ENCODE measurements at regions not wholly inside any gene's neighbourhood (a gene's known extent, or its start where the extent isn't known, plus 50 kb on each side); places are given as distances from the start of the nearest gene placed in this dataset.
"Not testable (repeated sequence)": the region's sequence is repeated elsewhere in the genome, so short reads cannot be mapped to it uniquely, and the experiment has no call there.

DNA sequence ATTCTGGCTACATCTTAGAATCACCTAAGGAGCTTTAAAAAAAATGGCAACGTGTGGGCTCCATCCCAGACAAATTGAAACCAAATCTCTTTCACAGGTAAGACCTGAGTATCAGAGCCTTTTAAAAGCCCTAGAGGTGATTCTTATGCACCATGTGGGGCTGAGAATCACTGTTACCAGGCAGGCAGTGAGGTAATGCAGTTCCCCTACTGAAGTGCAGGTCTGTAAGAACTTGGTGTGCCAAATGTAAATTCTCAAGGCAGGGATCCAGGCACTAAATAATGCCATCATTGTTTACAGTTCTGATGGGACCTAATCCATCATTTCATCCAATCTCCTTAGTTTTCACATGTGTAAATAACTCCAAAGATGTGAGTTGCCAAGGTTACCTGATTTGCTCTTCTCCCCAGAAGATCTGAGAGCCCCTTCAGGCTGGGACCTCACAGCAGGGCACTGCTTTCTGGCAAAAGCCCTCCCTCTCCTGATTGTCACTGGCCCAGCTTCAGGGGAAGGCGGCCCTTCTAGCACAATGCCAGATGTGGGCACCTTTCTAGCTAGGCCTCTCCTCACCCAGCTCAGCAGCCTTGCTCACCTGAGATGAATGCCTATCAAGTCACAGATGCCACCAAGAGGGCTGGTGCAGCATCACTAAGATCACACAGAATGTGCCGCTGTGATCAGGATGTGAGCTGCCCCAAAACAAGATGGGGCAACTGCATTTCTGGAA lies 73.6 kb upstream of the RGPD5 start:
- H3K27me3 Mint-ChIP-seq = peaks cover 29% of the 10 kb centered on the region
- no peak overlapping the region for H3K4me3 Mint-ChIP-seq
- H3K9me3 Mint-ChIP-seq = no peaks in the 10 kb centered on the region
- no peak for DNase-seq
- no peaks in the 10 kb centered on the region for H3K36me3 Mint-ChIP-seq (ENCODE audit: low read depth)
- H3K27ac Mint-ChIP-seq = no peak overlapping the region
- no peaks in the 10 kb centered on the region for H3K4me1 Mint-ChIP-seq (ENCODE audit: low read depth)

- no peaks in the 10 kb centered on the region for H3K9me3 Mint-ChIP-seq
- H3K4me3 Mint-ChIP-seq = no peak overlapping the region
- no peak for DNase-seq
- H3K27ac Mint-ChIP-seq = no peak overlapping the region
- H3K4me1 Mint-ChIP-seq (ENCODE audit: low read depth) = no peaks in the 10 kb centered on the region
- H3K27me3 Mint-ChIP-seq = peaks cover 30% of the 10 kb centered on the region
- no peaks in the 10 kb centered on the region for H3K36me3 Mint-ChIP-seq (ENCODE audit: low read depth)
These were observed 73.0 kb upstream of the RGPD5 start for GRCh38 chr2:109721135-109721534.

DNA sequence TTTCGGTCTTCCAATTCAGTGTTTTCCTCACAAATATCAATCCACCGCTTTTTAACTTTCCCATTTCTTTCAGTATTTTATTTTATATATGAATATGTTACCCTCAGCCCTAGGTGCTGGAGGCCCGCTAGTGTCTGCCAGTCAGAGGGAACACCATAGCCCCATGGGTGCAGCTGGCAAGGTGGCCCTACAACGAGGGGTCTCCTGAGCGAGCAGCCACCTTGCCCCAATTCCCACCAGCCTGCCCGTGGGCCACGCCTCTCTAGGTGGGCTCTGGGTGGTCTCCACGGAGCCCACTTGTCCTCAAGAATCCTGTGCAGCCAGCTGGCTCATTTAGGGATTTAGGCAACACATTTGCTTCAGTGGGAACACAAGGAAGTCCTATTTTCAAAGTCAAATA lies 72.5 kb upstream of the RGPD5 start:
- H3K9me3 Mint-ChIP-seq = no peaks in the 10 kb centered on the region
- DNase-seq = no peak
- no peaks in the 10 kb centered on the region for H3K36me3 Mint-ChIP-seq (ENCODE audit: low read depth)
- no peak overlapping the region for H3K27ac Mint-ChIP-seq
- H3K4me3 Mint-ChIP-seq = no peak overlapping the region
- H3K4me1 Mint-ChIP-seq (ENCODE audit: low read depth) = no peaks in the 10 kb centered on the region
- peaks cover 35% of the 10 kb centered on the region for H3K27me3 Mint-ChIP-seq

DNA sequence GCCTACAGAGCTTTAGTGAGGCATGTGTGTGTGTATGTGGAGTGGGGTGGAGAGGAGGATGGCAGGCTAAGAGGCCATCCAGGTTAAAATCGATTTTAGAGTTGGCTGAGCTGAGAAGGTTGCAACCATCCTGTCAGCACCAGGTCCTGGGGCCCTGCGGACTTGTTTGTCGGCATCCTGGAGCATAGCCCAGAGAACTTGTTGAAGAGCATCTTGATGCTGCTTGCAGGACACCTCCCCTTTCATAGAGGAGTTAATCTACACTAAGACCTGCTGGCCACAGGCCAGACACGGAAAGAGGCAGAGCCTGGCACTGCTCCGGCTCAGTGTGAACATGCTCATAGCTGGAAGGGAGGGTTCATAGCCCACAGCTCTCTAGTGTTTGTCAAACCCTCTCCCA lies 72.1 kb upstream of the RGPD5 start:
- no peaks in the 10 kb centered on the region for H3K9me3 Mint-ChIP-seq
- H3K4me1 Mint-ChIP-seq (ENCODE audit: low read depth) = no peaks in the 10 kb centered on the region
- no peak overlapping the region for H3K27ac Mint-ChIP-seq
- H3K36me3 Mint-ChIP-seq (ENCODE audit: low read depth) = no peaks in the 10 kb centered on the region
- DNase-seq = no peak
- H3K4me3 Mint-ChIP-seq = no peak overlapping the region
- peaks cover 39% of the 10 kb centered on the region for H3K27me3 Mint-ChIP-seq

GRCh38 chr2:109722640-109723039 lies 71.5 kb upstream of the RGPD5 start:
- not testable (repeated sequence) for H3K36me3 Mint-ChIP-seq (ENCODE audit: low read depth); H3K4me1 Mint-ChIP-seq (ENCODE audit: low read depth); DNase-seq; H3K9me3 Mint-ChIP-seq; H3K27ac Mint-ChIP-seq; H3K4me3 Mint-ChIP-seq
- H3K27me3 Mint-ChIP-seq = peaks cover 45% of the 10 kb centered on the region

- peaks cover 47% of the 10 kb centered on the region for H3K27me3 Mint-ChIP-seq
- not testable (repeated sequence) for H3K4me3 Mint-ChIP-seq; H3K4me1 Mint-ChIP-seq (ENCODE audit: low read depth); H3K9me3 Mint-ChIP-seq; H3K36me3 Mint-ChIP-seq (ENCODE audit: low read depth); H3K27ac Mint-ChIP-seq; DNase-seq
These were observed 71.0 kb upstream of the RGPD5 start for GRCh38 chr2:109723153-109723552.

DNA sequence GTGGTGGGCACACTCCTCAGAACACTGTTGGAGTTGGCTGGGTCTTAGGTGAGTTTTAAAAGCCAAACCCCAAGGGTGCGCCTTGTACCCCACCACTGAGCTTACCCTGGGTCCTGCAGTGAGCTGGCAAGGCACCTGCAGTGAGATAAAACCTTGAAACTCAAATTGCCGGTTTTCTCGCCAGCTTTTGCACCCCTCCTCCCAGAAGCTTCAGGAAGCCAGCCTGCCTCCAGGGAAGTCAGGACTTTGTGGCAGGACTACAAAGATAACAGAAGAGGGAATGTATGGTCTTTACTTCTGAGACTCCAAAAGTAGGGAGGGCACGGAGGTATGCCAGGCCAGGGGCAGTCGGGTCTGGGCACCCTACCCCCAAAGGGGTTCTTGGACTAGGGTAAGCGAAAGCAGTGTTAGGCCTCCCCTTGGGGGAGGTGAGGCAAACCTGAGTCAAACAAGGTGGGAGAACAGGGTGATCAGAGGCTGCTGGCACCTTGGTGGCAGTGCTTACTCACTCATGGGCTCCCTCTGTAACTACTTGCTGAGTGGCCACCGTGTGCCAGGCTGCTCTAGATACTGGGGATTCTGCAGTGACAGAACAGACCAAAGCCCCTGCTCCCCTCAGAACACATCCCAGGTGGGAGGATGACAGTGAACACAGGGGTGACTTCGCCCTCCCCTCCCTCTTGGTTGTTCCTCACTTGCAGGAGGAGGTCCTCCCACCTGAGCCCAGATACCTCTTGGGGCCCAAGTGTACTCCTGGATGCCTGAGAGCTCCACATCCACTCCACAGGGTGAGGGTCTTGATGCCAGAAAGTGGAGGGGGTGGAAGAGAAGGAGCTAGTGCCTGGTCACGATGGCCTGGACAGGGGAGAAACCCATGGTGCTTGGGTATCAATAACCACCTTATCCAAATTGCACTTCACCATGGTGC lies 69.3 kb upstream of the RGPD5 start:
- H3K4me1 Mint-ChIP-seq (ENCODE audit: low read depth) = no peaks in the 10 kb centered on the region
- H3K4me3 Mint-ChIP-seq = no peak overlapping the region
- H3K27me3 Mint-ChIP-seq = peaks cover 51% of the 10 kb centered on the region
- H3K9me3 Mint-ChIP-seq = peaks cover 2% of the 10 kb centered on the region
- no peaks in the 10 kb centered on the region for H3K36me3 Mint-ChIP-seq (ENCODE audit: low read depth)
- H3K27ac Mint-ChIP-seq = no peak overlapping the region
- DNase-seq = no peak

DNA sequence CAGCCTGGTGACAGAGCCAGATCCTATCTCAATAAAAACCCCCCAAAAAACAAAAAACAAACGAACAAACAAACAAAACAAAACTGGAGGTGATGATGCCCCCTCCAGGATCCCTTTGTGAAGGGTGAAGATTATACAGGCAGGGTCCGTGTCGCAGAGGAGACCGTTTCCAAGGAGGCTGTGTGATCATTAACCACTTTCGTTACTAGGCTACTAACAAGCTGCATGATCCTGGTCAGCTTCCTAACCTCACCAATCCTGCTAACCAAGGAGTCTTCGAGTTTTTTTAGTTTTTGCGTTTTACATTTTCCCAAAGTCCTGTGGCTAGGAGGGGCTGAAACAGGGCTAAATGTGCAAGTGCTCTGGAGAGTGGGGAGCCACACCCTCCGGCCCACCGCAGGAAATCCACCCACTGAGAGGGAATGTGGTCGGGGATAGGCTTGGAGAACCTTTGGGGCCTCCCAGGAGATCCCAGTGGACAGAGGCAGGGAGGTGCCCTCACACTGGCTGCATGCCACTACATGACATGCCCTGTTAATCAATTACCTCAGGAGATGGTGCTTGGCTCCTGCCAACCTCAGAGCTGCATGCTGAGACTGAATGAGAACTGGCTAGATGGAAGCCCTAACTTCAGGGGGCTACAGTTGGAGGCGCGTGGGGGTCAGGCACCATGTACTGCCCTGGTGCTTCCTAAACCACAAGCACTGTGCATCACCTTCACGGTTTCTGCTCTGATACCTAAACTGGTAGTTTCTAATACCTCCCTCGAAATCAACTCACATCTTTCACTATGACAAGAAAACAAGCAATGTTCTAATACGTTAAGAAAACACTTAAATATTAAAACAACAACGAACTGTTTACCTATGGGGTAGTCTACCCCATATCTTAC lies 67.5 kb upstream of the RGPD5 start:
- Mint-ChIP-seq H3K4me3 (no peak overlapping the region), H3K27ac (no peak overlapping the region), H3K36me3 (ENCODE audit: low read depth) (no peaks in the 10 kb centered on the region), H3K9me3 (peaks cover 2% of the 10 kb centered on the region), H3K27me3 (peaks cover 53% of the 10 kb centered on the region), H3K4me1 (ENCODE audit: low read depth) (no peaks in the 10 kb centered on the region)
- no peak for DNase-seq

DNA sequence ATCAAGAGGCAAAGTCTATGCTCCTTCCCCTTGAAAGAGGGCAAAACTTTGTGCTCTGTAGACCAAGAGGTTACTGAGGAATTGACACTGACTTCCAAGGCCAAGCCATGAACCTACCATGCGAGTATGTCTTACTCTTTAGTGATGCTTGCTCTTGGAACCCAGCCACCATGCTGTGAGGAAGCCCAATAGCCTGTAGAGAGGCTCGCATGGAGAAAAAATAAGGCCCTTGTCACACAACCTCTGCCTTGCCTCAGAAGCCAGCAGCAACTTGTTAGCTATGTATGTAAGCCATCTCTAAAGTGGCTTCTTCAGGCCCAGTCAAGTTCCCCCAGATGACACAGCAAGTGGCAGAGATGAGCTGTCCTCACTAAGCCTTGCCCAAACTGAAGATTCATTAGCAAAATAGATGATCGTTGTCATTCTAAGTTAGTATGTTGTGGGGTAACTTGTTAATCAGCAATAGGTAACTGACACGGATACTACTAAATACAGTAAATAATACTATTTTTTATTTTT lies 66.1 kb upstream of the RGPD5 start:
- Mint-ChIP-seq H3K27ac (no peak overlapping the region), H3K36me3 (ENCODE audit: low read depth) (no peaks in the 10 kb centered on the region), H3K27me3 (peaks cover 53% of the 10 kb centered on the region), H3K9me3 (peaks cover 2% of the 10 kb centered on the region), H3K4me1 (ENCODE audit: low read depth) (no peaks in the 10 kb centered on the region), H3K4me3 (no peak overlapping the region)
- no peak for DNase-seq

DNA sequence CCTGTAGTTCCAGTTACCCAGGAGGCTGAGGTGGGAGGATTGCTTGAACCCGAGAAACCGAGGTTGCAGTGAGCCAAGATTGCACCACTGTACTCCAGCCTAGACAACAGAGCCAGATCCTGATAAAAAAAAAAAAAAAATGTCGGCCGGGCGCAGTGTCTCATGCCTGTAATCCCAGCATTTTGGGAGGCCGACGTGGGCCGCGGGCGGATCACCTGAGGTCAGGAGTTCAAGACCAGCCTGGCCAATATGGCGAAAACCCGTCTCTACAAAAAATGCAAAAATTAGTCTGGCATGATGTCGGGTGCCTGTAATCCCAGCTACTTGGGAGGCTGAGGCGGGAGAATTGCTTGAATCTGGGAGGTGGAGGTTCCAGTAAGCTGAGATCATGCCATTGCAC lies 60.4 kb upstream of the RGPD5 start:
- H3K27ac Mint-ChIP-seq; DNase-seq; H3K4me3 Mint-ChIP-seq; H3K36me3 Mint-ChIP-seq (ENCODE audit: low read depth); H3K4me1 Mint-ChIP-seq (ENCODE audit: low read depth); H3K9me3 Mint-ChIP-seq: not testable (repeated sequence)
- H3K27me3 Mint-ChIP-seq = peaks cover 36% of the 10 kb centered on the region

GRCh38 chr2:109736177-109736827 lies 57.8 kb upstream of the RGPD5 start:
- peaks cover 28% of the 10 kb centered on the region for H3K27me3 Mint-ChIP-seq
- no peak overlapping the region for H3K4me3 Mint-ChIP-seq
- no peaks in the 10 kb centered on the region for H3K9me3 Mint-ChIP-seq
- H3K27ac Mint-ChIP-seq = no peak overlapping the region
- no peaks in the 10 kb centered on the region for H3K36me3 Mint-ChIP-seq (ENCODE audit: low read depth)
- no peak for DNase-seq
- no peaks in the 10 kb centered on the region for H3K4me1 Mint-ChIP-seq (ENCODE audit: low read depth)

Measured in activated T-cell treated with anti-CD3 and anti-CD28 coated beads, Interleukin-2, amount 50 U/mL, for 24 hours (primary cell).